H1 (cell line): ENCODE measurements at regions not wholly inside any gene's neighbourhood (a gene's known extent, or its start where the extent isn't known, plus 50 kb on each side); places are given as distances from the start of the nearest gene placed in this dataset.

ENCODE experiments used
- CBX5 ChIP-seq: fragments of 300-800, 300-1000 bp; sonication (generic); IDR thresholded peaks from 2 replicates; pipeline ENCODE4 v1.7.1; 2016; ENCODE audit warnings: antibody characterized with exemption, low read length, low read depth
- EZH2 ChIP-seq: fragments of 200-600 bp; sonication (generic); IDR thresholded peaks from 2 replicates; pipeline ENCODE4 v1.7.1; 2012; ENCODE audit warnings: low read depth, mild to moderate bottlenecking, moderate library complexity, low read length, inconsistent platforms; ENCODE audit not compliant: severe bottlenecking
- NRF1 ChIP-seq: IDR thresholded peaks from 2 replicates; pipeline ENCODE4 v1.6.1; 2011; ENCODE audit warnings: mild to moderate bottlenecking, low read depth, low read length, improper control_type of control experiment
- RNF2 ChIP-seq: fragments of 200-900, 300-1000 bp; sonication (generic); IDR thresholded peaks from 2 replicates; pipeline ENCODE4 v1.7.1; 2016; ENCODE audit warnings: borderline replicate concordance, low read depth, mild to moderate bottlenecking, antibody characterized with exemption, low read length; ENCODE audit not compliant: poor library complexity, severe bottlenecking; ENCODE audit errors: missing control alignments
- TCF12 ChIP-seq: IDR thresholded peaks from 2 replicates; pipeline ENCODE4 v1.6.1; 2011; ENCODE audit warnings: low read depth, mild to moderate bottlenecking, low read length
- TF ChIP-seq, protein P1 (sequence below): IDR thresholded peaks from 2 replicates; pipeline ENCODE4 v1.6.1; 2012; ENCODE audit warnings: inconsistent platforms
- TF ChIP-seq, protein P2 (sequence below): IDR thresholded peaks from 2 replicates; pipeline ENCODE4 v1.6.1; 2012; ENCODE audit warnings: low read length, inconsistent platforms

DNA sequence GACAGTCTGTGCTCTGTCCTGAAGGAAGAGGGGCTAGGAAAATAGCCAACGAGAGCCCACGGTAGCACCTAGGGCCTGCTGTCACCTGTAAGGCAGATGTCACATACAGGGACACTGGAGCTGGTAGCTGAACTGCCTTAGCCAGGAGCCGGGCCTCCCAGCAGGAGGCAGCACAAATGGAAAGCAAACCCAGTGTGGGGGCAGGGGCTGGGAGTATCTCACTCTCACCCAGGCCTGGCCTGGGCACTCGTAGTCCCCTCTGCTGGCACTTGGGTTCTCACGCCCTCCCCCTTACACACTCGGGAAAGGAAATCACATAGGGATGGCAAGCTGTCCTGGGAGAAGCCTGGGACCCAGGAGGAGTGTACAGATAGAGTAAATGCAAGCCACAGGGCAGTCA lies 173.1 kb upstream of the CHRNA7 start (continued):
- no peak for TF ChIP-seq EZH2
- TF ChIP-seq, protein P1, sequence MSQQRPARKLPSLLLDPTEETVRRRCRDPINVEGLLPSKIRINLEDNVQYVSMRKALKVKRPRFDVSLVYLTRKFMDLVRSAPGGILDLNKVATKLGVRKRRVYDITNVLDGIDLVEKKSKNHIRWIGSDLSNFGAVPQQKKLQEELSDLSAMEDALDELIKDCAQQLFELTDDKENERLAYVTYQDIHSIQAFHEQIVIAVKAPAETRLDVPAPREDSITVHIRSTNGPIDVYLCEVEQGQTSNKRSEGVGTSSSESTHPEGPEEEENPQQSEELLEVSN: no peak
- TF ChIP-seq, protein P2, sequence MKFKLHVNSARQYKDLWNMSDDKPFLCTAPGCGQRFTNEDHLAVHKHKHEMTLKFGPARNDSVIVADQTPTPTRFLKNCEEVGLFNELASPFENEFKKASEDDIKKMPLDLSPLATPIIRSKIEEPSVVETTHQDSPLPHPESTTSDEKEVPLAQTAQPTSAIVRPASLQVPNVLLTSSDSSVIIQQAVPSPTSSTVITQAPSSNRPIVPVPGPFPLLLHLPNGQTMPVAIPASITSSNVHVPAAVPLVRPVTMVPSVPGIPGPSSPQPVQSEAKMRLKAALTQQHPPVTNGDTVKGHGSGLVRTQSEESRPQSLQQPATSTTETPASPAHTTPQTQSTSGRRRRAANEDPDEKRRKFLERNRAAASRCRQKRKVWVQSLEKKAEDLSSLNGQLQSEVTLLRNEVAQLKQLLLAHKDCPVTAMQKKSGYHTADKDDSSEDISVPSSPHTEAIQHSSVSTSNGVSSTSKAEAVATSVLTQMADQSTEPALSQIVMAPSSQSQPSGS: no peak
- no peak for TF ChIP-seq TCF12
- TF ChIP-seq CBX5: no peak
- no peak for TF ChIP-seq NRF1
- TF ChIP-seq RNF2: no peak
